ENCODE measurements at regions not wholly inside any gene's neighbourhood (a gene's known extent, or its start where the extent isn't known, plus 50 kb on each side); places are given as distances from the start of the nearest gene placed in this dataset.

DNA sequence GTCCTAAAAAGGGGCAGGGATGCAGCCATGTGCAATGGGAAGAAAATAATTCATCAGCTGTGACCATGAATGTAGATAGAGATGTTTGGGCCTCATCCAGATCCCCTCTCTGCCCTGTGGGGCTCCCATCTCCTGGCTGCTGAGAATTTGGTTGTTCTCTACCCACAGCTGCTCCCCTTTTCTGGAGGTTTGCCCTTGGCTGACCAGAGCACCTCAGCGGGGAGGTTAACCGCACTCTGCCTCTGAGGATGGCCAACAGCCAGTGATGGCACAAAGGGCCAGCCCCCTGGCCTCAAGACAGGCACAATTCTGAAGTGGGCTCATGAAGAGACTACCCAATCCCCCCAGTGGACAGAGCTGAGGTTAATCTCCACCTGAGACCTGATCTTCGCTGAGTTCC lies 61.5 kb upstream of the SERP2 start:
- DNase-seq: no peak

DNA sequence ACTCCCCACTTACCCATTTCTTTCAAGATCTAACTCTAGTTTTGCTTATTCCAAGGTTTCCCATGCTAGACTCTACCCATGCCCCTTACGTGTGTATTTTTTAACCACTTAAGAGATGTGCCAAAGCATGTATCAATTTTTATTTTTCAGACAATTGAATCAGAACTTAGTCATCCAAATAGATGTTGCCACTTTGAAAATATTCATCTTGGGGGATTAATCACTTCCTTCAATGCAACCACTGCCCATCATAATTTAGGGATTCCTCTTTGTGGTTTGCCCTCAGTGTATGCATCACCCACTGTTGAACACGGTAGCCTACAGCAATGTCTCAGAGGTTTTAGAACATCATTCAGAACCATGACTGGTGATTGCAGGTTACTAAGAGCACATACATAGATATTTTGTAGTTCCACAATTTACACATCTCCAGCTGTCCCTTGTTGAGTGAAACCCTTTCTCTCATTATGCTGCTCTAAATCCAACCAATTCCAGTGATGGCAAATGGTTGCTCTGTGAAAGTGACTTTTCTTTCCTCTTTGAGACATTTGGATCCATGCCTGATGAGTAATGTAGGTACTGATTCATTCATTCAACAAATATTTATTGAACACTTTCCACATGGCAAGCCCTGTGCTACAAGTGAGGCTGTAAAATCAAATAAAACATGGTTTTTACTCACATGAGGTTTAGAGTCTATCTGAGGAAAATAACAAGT lies 60.6 kb upstream of the SERP2 start:
- no peak for DNase-seq

DNA sequence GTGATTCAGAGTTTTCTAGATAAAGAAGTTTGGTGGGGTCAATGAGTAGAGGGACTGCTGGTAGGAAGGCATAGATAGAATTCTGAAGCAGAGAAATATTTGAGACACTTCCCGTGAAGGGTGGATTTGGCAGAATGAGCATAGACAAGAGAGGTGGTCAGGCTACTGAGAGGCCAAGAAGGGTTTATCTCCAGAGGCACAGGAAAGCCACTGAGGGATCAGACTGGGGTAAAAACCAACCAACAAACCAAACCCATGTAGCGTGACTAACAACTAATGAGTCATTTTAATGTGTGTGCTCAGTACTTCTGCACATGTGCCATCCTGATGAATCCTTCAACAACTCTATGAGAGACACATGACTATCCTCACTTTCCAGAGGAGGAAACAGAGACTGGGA lies 60.0 kb upstream of the SERP2 start:
- DNase-seq: peak; percentile 94

DNA sequence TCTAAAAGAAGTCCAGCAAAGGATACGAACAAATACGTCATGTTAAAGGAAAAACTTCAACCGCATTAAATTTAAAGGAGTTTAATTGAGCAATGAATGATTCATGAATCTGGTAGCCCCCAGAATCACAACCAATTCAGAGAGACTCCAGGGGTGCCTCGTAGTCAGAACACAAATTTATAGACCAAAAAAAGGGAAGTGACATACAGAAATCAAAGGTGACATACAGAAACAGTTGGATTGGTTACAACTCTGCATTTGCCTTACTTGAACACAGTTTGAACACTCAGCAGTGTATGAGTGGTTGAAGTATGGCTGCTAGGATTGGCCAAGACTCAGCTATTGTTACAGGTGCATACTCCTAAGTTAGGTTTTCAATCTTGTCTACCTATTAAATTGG lies 59.5 kb upstream of the SERP2 start:
- DNase-seq: peak; percentile 62

DNA sequence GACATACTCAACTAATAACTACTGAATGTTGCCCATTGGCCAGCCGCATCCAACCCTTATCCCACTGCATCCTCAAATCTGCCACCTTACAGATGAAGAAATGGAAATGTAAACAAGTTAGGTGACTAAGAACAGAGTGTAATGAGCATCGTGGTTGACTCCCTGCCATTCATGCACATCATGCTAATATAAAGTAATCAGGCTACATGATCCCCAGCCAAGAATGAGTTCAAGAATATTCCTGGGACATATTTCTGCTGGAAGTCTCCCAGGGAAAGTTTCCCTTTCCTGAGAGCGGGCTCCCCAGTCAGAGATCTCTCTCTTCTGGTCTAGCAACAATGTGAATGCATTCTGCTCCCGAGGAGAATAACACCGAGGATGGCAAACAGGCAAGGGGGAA lies 55.9 kb upstream of the SERP2 start:
- no peak for DNase-seq

DNA sequence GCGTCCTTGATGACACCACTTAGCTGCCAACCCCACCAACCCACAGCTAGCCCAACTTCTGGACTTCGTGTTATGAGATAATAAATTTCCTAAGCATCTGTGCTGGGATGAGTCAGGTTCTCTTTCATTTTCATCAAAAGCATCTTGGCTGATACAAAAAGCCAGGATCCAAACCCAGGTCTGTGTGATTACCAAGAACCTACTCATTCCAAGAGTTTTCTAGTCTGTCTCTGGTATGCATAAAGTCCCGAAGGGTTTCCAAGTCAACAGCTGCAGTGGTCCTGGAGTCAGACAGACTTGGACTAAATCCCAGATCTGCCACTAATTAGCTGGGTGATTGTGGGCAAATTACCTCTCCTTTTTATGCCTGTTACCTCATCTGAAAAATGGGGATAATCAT lies 55.5 kb upstream of the SERP2 start:
- no peak for DNase-seq

DNA sequence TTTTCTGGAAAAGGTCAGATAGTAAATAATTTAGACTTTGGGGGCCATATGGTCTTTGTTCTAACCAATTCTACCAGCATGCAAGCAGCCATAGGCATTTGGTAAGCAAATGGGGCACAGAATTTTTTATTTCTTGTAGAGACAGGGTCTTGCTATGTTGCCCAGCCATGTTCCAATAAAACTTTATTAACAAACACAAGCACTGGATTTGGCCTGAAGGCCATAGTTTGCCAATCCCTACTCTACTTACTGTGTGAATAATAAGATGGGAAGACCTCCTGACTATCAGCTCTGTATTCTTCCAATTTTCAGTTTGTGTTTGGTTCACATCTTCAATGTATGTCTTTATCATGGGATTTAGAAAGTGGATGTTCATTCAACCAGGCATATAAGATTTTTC lies 53.0 kb upstream of the SERP2 start:
- no peak for DNase-seq

DNA sequence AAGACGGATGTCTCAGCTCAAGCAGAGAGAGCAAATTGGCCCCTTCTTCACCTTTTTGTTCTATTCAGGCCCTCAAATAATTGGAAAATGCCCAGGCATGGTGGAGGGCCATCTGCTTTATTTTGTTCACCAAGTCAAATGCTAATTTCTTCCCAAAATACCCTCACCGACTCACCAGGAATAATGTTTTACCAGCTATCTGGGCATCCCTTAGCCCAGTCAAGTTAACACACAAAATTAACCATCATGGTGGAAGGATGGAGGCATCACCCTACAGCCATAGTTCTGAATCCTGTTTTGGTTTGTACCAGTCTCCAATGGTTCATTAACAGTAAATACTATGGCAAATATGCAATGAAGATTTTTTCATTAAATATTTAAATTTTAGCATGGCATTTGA lies 51.7 kb upstream of the SERP2 start:
- no peak for DNase-seq

DNA sequence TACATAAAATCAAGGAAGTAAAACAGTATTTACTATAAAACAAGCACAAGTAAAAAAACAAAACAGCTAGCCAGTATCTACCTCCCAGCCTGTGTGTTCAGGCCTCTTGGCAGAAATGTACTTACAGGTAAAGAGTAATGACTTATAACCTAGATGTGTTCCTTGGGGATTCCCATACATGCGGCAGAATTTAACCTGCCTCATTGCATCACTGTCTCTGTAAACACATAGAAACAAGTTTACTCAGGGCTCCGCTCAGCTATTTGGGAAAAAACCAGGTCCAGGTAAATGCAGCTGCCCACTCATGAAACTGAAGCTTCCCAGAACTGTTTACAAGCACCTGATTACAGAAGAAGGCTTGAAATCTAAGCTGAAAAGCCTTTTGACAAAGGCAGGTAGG lies 50.7 kb upstream of the SERP2 start:
- no peak for DNase-seq

DNA sequence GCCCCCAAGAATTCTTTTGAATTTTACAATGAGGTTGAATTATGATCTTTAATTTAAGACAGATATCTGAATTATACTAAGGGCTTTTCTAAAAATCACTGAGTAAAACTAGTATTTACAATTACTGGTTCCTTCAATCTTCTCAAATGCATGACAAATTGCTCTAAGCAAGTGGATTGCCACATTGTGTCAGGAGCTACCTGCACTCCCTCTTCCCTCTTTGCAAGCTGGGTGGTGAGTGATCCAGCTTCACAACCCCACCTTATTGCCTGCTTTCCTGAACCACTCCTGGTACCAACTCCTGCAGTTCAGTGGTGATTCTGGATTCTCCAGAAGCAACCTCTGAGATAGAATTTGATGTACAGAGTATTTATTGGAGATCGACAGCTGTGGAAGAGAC lies 49.9 kb upstream of the SERP2 start:
- DNase-seq: no peak

All from hematopoietic multipotent progenitor cell treated with erythropoietin and hydrocortisone succinate and interleukin-3 and kit ligand, for 4 days (in vitro differentiated cells).